Stimulated activated naive CD4-positive, alpha-beta T cell (primary cell): ENCODE measurements at regions not wholly inside any gene's neighbourhood (a gene's known extent, or its start where the extent isn't known, plus 50 kb on each side); places are given as distances from the start of the nearest gene placed in this dataset.
A peak's percentile ranks its signal among the peaks of the same experiment; 100 is the strongest.

Source experiments
- DNase-seq, 6 experiments: peaks; one replicate each; lab custom pipeline; 2025; lab: John Stamatoyannopoulos, UW

- no peak for DNase-seq
Measured at GRCh38 chr12:25058012-25058411, 109.1 kb upstream of the BCAT1 start.

- DNase-seq, result no peak
Measured at GRCh38 chr12:25056486-25057130, 107.7 kb upstream of the BCAT1 start.

DNA sequence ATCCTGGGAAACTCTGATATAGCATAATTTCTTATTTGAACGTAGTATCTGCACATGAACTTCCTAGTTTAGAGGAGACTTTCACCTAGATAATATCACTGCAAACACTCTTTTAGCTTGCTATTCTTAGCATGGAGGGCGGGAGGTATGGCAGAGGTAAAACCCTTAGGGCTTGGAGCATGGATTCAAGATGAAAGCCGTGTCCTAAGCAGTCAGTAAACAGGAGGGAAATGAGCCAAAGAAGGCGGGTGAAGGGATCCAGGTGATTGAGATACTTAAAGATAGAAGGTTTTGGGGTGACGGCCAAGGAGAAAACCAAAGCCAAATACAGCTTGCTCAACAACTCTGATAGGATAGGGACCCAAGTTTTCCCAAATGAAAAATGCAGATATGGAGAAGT, 107.1 kb upstream of the BCAT1 start:
- peak in 1 of 6 experiments; percentile 4 for DNase-seq

GRCh38 chr12:25054783-25055144, 105.9 kb upstream of the BCAT1 start:
- DNase-seq, result peak in 2 of 6 experiments; percentile 2 to 17

GRCh38 chr12:25054076-25054782, 105.3 kb upstream of the BCAT1 start:
- DNase-seq, result peak in 1 of 6 experiments; percentile 10

GRCh38 chr12:25052914-25053211, 104.0 kb upstream of the BCAT1 start:
- DNase-seq, result no peak

DNA sequence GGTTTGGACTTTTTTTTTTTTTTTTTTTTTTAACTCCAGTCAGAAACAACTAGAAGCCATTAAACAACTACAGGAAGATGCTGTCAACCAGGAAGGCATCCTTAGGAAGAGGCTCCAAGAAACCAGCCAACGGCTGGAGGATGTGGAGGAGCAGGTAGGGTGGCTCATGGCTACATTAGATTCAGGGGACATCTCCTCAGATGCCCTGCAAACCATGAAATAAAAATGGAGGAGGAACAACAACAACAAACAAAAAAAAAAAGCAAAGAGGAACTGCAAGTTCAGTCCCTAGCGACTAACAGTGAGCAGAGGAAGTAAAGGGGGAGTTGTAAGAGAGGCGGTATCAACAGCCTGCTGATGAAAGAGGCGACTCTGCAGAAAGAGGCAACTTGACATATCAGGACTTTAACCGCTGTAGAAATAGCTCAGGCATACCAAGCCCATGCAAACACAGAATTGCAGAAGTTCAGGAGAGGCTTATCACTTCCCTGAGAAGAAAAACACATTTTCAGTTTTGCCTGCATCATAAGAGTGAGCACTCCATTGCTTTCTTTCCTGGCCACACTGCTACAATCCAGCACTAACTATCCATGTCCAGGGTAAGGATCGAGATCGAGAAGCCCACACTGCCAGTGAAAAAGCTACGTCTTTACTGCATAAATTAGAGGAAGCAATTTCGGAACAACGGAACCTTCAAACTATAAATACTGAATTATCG, 103.5 kb upstream of the BCAT1 start:
- peak; percentile 35 to 96 (median 82) for DNase-seq

GRCh38 chr12:25051656-25052195, 102.8 kb upstream of the BCAT1 start:
- peak in 5 of 6 experiments; percentile 20 to 91 (median 60) for DNase-seq

- DNase-seq, result no peak
Measured at GRCh38 chr12:25051171-25051570, 102.3 kb upstream of the BCAT1 start.

DNA sequence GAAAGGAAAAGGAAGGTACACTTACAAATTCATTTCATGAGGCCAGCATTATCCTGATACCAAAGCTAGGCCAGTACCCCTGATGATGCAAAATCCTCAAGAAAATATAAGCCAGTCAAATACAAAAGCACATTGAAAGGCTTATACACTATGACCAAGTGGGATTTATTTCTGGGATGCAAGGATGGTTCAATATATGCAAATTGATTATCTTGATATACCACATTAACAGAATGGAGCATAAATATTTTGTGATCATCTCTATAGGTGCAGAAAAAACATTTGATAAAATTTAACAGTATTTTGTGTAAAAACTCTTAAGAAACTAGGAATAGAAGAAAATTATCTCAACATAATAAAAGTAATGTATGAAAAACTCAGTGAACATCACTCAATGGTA, 97.0 kb upstream of the BCAT1 start:
- no peak for DNase-seq

DNA sequence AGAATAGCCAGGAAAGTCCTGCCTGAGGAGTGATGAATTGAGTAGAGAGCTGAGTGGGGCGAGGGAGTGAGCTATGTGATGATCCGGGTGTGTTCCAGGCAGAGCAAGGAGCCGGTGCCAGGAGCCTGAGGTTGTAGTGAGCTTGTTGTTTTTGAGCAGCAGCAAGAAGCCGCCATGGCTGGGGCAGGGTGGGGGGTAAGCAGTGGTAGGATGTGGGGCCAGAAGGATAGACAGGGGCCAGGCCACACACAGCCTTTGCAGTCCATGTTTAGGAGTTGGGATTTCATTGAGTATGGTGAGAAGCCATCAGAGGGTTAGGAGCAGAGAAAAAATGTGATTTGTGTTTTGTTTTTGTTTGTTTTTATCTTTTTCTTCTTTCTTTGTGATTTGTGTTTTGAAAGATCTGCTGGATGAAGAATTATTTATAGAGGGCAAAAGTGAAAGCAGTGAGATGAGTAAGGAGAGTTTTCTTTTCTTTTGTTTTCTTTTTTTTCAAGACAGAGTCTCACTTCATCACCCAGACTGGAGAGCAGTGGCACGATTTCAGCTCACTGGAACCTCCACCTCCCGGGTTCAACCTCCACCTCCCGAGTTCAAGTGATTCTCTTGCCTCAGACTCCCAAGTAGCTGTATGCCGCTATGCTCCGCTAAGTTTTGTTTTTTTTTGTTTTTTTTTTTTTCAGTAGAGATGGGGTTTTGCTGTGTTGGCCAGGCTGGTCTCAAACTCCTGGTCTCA, 92.3 kb upstream of the BCAT1 start:
- no peak for DNase-seq

- DNase-seq, result no peak
Measured at GRCh38 chr12:25040593-25040992, 91.7 kb upstream of the BCAT1 start.

GRCh38 chr12:25034676-25035075, 85.8 kb upstream of the BCAT1 start:
- no peak for DNase-seq

- DNase-seq, result no peak
Measured at GRCh38 chr12:25025951-25026490, 77.1 kb upstream of the BCAT1 start.

DNA sequence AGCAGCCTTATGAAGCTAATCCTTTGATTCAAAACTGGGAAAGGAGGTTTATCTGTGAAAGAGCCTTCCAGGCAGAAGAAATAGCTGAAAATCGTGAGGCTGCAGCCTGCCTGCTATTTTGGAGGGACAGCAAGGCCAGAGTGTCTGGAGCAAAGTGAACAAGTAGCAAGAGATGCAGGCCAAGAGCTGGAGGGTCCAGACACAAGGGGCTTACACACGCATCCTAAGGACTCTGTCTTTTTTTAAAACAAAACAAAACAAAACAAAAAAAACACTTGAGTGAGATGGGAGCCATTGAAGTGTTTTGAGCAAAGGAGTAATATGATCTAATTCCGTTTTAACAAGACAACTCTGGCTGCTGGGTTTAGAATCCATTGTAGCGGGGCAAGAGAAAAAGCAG, 76.4 kb upstream of the BCAT1 start:
- DNase-seq, result no peak

- DNase-seq, result no peak
Measured at GRCh38 chr12:25023808-25024207, 74.9 kb upstream of the BCAT1 start.

- DNase-seq, result no peak
Measured at GRCh38 chr12:25020621-25021243, 71.8 kb upstream of the BCAT1 start.

GRCh38 chr12:25018146-25018545, 69.2 kb upstream of the BCAT1 start:
- no peak for DNase-seq

DNA sequence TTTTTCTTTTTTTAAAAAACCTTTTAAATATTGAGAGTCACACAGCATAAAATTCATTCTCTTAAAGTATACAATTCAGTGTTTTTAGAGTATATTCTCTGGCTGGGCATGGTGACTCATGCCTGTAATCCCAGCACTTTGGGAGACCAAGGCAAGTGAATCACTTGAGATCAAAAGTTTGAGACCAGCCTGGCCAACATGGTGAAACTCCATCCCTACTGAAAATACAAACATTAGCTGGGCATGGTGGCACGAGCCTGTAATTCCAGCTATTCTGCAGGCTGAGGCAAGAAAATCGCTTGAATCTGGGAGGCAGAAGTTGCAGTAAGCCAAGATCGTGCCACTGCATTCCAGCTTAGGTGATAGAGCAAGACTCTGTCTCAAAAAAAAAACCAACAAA, 68.4 kb upstream of the BCAT1 start:
- no peak for DNase-seq

DNA sequence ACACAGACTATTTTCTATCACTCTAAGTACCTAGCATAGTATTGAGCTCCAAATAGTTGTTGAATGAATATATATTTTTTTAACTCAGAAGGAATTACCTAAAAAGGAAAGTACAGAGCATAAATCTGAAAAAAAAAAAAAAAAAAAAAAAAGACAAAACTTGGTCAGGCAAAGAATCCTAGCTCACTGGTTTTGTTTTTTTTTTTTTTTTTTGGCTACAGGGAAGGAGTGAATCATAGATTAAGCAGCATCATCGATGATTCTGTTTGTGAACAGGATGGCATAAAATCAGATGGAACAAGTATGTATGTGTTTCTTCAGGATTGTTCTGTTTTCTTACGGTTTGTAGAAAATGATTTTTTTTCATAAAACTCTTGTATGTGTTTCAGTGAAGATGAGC, 66.1 kb upstream of the BCAT1 start:
- no peak for DNase-seq

- no peak for DNase-seq
Measured at GRCh38 chr12:25013061-25013460, 64.2 kb upstream of the BCAT1 start.
